ENCODE measurements at regions not wholly inside any gene's neighbourhood (a gene's known extent, or its start where the extent isn't known, plus 50 kb on each side); places are given as distances from the start of the nearest gene placed in this dataset.

GRCh38 chr20:4300401-4300800, 51.3 kb upstream of the ADRA1D start:
- no TSS peak for BruUV-seq (replicated peaks)
- no peak for FAIRE-seq
- Histone ChIP-seq H3K4me2 (ENCODE audit: control insufficient read depth, insufficient read depth) (no peak overlapping the region), H3K9me3 (replicated peaks; ENCODE audit: control insufficient read depth, insufficient read depth, low read length) (no peaks in the 10 kb centered on the region), H3K4me3 (no peak overlapping the region), H4K20me1 (ENCODE audit: control insufficient read depth, insufficient read depth) (no peaks in the 10 kb centered on the region), H3K27me3 (replicated peaks in 1 of 2; ENCODE audit: control insufficient read depth in 2 of 2, insufficient read depth in 2 of 2, low read length in 1 of 2) (no peaks in the 10 kb centered on the region; a peak in 1 of 4 replicates), H3K27ac (ENCODE audit: control insufficient read depth, insufficient read depth) (no peak overlapping the region), H3K9ac (ENCODE audit: control insufficient read depth, insufficient read depth, low read length) (no peak overlapping the region), H3K36me3 (ENCODE audit: control insufficient read depth in 2 of 2, insufficient read depth in 2 of 2, low read length in 1 of 2) (no peaks in the 10 kb centered on the region), H3K79me2 (ENCODE audit: control insufficient read depth, insufficient read depth, low read length) (no peaks in the 10 kb centered on the region), H2AFZ (ENCODE audit: control insufficient read depth, low read depth, low read length) (no peak overlapping the region), H3K4me1 (ENCODE audit: control insufficient read depth, insufficient read depth, low read length) (no peaks in the 10 kb centered on the region)
- ChIA-PET POLR2A (interaction anchor here (0.6 kb wide), 1 partner anchor 503 kb away, joined by 5 read pairs; no protein-coding TSS in a partner anchor), CTCF (no interaction called here), RAD21 (ENCODE audit: unreplicated experiment) (no interaction called here), SMC1A (ENCODE audit: uncharacterized antibody, unreplicated experiment) (no interaction called here)
- in situ Hi-C loops (cut with MboI), result no loop called here
- no peak for DNase-seq (ENCODE audit: low read depth, low spot score)
- intact Hi-C loops (cut with micrococcal nuclease; ENCODE audit: unreplicated experiment), result no loop called here
- TF ChIP-seq USF1 (IDR thresholded peaks at IDR 0.05; ENCODE audit: borderline replicate concordance, extremely low read length, insufficient read depth, low read depth, low read length) (no peak), SP1 (IDR thresholded peaks at IDR 0.05; ENCODE audit: low read depth, low read length) (no peak), CBX5 (IDR thresholded peaks at IDR 0.05; ENCODE audit: low read depth) (no peak), FOS (IDR thresholded peaks at IDR 0.05; ENCODE audit: borderline replicate concordance, extremely low read depth, insufficient read length) (no peak), FOXM1 (IDR thresholded peaks at IDR 0.05; ENCODE audit: low read depth, low read length) (no peak)
- no peak for ATAC-seq
- WGBS (ENCODE audit: insufficient coverage, insufficient replicate concordance, low lambda C conversion rate, missing lambda C conversion rate), result 45% methylated on average over 2 of the region's 2 CpGs

- no peak for TF ChIP-seq MAX (IDR thresholded peaks at IDR 0.05; ENCODE audit: low read depth, low read length)
- SMC1A ChIA-PET (ENCODE audit: uncharacterized antibody, unreplicated experiment), result no interaction called here
- POLR2A ChIA-PET, result interaction anchor here (0.6 kb wide), 1 partner anchor 502 kb away, joined by 5 read pairs; no protein-coding TSS in a partner anchor
- no peak overlapping the region for H2AFZ ChIP-seq (ENCODE audit: control insufficient read depth, low read depth, low read length)
- no peaks in the 10 kb centered on the region for H3K36me3 ChIP-seq (ENCODE audit: control insufficient read depth in 2 of 2, insufficient read depth in 2 of 2, low read length in 1 of 2)
- no peak overlapping the region for H3K9ac ChIP-seq (ENCODE audit: control insufficient read depth, insufficient read depth, low read length)
- no peaks in the 10 kb centered on the region; a peak in 1 of 4 replicates for H3K27me3 ChIP-seq (replicated peaks in 1 of 2; ENCODE audit: control insufficient read depth in 2 of 2, insufficient read depth in 2 of 2, low read length in 1 of 2)
- in situ Hi-C loops (cut with MboI), result no loop called here
- ATAC-seq, result no peak
- H3K9me3 ChIP-seq (replicated peaks; ENCODE audit: control insufficient read depth, insufficient read depth, low read length), result no peaks in the 10 kb centered on the region
- CTCF ChIA-PET, result no interaction called here
- RAD21 ChIA-PET (ENCODE audit: unreplicated experiment), result no interaction called here
- H3K79me2 ChIP-seq (ENCODE audit: control insufficient read depth, insufficient read depth, low read length), result no peaks in the 10 kb centered on the region
- no peaks in the 10 kb centered on the region for H3K4me1 ChIP-seq (ENCODE audit: control insufficient read depth, insufficient read depth, low read length)
- H3K27ac ChIP-seq (ENCODE audit: control insufficient read depth, insufficient read depth), result no peak overlapping the region
- H3K4me2 ChIP-seq (ENCODE audit: control insufficient read depth, insufficient read depth), result no peak overlapping the region
- intact Hi-C loops (cut with micrococcal nuclease; ENCODE audit: unreplicated experiment), result no loop called here
- no TSS peak for BruUV-seq (replicated peaks)
- 19% methylated on average over 2 of the region's 2 CpGs for WGBS (ENCODE audit: insufficient coverage, insufficient replicate concordance, low lambda C conversion rate, missing lambda C conversion rate)
- FAIRE-seq, result no peak
- H3K4me3 ChIP-seq, result no peak overlapping the region
- H4K20me1 ChIP-seq (ENCODE audit: control insufficient read depth, insufficient read depth), result no peaks in the 10 kb centered on the region
- DNase-seq (ENCODE audit: low read depth, low spot score), result no peak
Measured at GRCh38 chr20:4299773-4300172, 50.7 kb upstream of the ADRA1D start.

Data from GM12878 (cell line).